Upper lobe of right lung (tissue), 1 donor: ENCODE measurements at regions not wholly inside any gene's neighbourhood (a gene's known extent, or its start where the extent isn't known, plus 50 kb on each side); places are given as distances from the start of the nearest gene placed in this dataset.

ENCODE experiments used
- ATAC-seq: fragments of 200-7000 bp; cut with Tn5 transposase; one replicate; pipeline ENCODE4 v1.9.1; 2020; ENCODE audit warnings: mild to moderate bottlenecking, moderate library complexity
- DNase-seq: peaks from one replicate; pipeline ENCODE4 v3.0.0-alpha.2; 2020
- H3K27ac ChIP-seq: fragments of 200-600 bp; one replicate; pipeline ENCODE4 v1.8.0; 2022
- H3K27me3 ChIP-seq: fragments of 200-600 bp; one replicate; pipeline ENCODE4 v1.8.0; 2022; ENCODE audit warnings: mild to moderate bottlenecking
- H3K36me3 ChIP-seq: fragments of 200-600 bp; one replicate; pipeline ENCODE4 v1.8.0; 2022
- H3K4me1 ChIP-seq: fragments of 200-600 bp; one replicate; pipeline ENCODE4 v1.8.0; 2022
- H3K4me3 ChIP-seq: fragments of 200-600 bp; one replicate; pipeline ENCODE4 v1.8.0; 2022; ENCODE audit warnings: mild to moderate bottlenecking
- H3K9me3 ChIP-seq: fragments of 200-600 bp; one replicate; pipeline ENCODE4 v1.8.0; 2022
- intact Hi-C: fragments of 100-400 bp; cut with DNase I; formaldehyde crosslinking; loops from one replicate; pipeline ENCODE4 v1.11.0; 2022
- TF ChIP-seq, protein P1 (sequence below): fragments of 200-600 bp; IDR thresholded peaks from one replicate; pipeline ENCODE4 v1.8.0; 2022; ENCODE audit warnings: antibody characterized with exemption
- donor health status: DM: no; HTN: yes; CAD: no; lungs with severe emphysema.

DNA sequence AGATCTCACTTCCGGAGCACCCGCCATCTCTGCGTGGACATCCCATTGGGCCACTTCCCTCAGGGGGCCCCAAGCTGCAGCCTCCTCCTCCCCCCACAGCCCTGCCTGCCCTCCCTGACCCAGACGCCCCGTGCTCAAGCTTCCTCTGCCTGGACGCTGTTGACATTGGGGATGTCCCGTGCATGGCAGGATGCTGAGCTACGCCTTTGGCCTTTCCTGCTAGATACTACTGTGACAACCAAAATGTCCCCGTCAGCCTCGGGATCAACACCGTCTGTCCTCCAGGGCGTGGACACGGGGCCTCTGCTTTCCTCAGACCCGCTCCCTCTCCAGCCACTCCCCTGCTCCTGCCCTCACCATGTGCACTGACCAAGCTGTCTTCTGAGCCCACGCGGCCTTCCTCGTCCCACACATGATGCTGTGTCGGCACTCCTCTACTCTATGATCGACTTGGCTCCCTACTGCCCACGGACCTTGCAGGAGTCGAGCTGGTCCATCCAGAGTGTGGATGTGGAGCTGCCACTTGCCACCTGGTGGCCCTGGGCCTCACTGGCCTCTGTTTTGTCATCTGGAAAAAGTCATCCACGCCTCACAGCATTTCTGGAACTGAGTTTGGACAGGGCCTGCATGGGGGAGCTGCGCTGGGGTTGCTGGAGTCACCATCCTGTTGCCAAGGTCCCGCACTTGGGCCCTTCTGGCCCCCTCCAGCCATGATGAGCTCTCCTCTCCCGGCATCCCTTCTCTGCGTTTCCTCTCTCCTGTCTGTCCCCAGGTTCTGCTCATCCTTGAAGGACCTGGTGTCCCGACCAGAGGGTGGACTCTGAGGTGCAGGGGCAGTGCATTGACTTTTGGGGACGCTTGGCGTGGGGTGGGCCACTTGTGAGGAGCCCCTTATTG lies 221.7 kb upstream of the CIBAR2 start:
- no peak overlapping the region for H3K27ac ChIP-seq
- H3K36me3 ChIP-seq = no peaks in the 10 kb centered on the region
- intact Hi-C loops = no loop called here
- H3K4me1 ChIP-seq = peaks cover 7% of the 10 kb centered on the region
- H3K27me3 ChIP-seq = no peaks in the 10 kb centered on the region
- H3K9me3 ChIP-seq = no peaks in the 10 kb centered on the region
- DNase-seq (no peak), ATAC-seq (peak; percentile 33)
- TF ChIP-seq, protein P1, sequence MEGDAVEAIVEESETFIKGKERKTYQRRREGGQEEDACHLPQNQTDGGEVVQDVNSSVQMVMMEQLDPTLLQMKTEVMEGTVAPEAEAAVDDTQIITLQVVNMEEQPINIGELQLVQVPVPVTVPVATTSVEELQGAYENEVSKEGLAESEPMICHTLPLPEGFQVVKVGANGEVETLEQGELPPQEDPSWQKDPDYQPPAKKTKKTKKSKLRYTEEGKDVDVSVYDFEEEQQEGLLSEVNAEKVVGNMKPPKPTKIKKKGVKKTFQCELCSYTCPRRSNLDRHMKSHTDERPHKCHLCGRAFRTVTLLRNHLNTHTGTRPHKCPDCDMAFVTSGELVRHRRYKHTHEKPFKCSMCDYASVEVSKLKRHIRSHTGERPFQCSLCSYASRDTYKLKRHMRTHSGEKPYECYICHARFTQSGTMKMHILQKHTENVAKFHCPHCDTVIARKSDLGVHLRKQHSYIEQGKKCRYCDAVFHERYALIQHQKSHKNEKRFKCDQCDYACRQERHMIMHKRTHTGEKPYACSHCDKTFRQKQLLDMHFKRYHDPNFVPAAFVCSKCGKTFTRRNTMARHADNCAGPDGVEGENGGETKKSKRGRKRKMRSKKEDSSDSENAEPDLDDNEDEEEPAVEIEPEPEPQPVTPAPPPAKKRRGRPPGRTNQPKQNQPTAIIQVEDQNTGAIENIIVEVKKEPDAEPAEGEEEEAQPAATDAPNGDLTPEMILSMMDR = no peak
- no peak overlapping the region for H3K4me3 ChIP-seq

DNA sequence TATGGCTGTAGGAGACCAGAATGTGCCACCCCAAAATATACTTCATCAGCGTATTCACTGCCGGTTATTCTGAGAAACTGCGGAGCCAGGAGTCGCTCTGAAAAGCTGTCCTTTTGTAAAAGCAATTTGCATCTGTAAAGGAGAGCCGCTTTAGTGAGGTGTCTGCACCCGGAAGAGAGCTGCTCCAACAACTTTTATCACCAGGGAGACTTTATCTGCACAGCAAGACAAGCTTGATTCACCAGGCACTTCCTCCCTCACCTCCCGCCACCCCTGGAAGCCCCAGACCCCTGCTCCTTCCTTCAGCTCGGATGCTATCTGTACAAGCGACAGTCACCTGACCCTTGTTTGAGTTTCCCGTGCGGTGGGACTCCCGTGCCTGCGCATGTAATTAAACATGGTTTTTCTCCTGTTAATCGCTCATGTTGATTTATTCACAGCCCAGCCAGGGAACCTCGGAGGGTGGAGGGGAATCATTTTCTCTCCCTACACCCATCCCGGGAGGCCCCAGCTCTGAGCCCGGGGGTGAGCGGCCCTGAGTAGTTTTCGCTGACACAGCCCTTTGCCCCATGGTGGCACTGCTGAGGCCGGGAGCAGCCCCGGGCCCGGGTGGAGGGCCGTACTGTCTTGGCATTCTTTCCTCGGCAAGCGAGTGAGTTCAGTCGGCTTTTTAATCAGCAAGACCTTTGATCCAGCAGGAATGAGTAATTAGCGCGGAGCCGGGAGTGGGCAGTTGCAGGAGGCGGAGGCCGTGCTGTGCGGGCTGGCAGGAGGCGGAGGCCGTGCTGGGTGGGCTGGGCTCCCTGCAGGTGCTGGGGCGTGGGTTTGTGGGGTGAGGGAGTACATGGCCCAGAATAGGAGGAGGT lies 222.7 kb upstream of the CIBAR2 start:
- Histone ChIP-seq H3K4me1 (peaks cover 7% of the 10 kb centered on the region), H3K36me3 (no peaks in the 10 kb centered on the region), H3K9me3 (no peaks in the 10 kb centered on the region), H3K27me3 (no peaks in the 10 kb centered on the region), H3K27ac (no peak overlapping the region), H3K4me3 (peak overlapping the region; percentile 26)
- TF ChIP-seq, protein P1 = no peak
- DNase-seq (no peak), ATAC-seq (peak; percentile 50)
- intact Hi-C loops = no loop called here

DNA sequence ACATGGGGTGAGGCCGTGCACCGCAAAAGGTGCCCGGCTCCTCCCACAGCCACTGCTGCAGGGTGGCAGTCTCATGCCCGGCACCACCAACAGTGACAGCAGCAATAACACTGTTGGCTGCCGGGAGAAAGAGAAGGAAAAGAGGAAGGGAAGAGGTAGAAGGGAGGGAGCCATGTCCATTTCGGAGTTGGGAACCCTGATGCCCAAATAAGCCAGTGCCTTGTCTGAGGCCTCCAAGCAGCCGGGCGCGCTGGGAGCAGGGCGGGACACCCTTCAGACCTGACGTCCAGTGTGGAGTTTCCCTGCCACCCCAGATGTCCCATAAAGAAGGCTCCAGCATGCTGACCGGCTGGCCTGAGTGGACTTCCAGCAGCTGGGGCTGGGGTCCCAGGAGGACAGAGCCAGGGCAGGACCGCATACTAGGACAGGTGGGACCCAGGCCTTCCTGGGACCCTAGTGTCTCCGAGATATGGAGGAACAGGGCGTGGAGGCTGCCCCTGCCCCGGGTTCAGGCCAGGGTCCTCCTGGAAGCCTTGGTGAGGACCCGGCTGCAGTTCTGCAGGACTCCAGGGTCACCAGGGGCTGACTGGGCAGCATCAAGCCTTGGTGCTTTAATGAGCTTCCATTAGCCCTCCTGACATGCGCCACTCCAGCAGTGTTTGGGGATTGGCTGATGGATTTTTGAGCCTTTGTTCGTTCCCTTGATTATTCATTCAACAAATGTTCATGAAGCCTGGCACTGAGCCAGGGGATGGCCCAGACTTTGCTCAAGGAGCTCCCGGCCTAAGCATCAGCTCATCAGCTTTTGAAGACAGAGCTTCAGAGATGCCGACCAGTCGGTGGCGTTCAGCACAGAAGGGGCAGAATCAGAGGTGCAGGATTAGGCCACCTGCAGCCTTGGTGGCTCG lies 223.6 kb upstream of the CIBAR2 start:
- ATAC-seq = no peak
- Histone ChIP-seq H3K27ac (no peak overlapping the region), H3K27me3 (no peaks in the 10 kb centered on the region), H3K9me3 (no peaks in the 10 kb centered on the region), H3K4me3 (no peak overlapping the region), H3K4me1 (peaks cover 1% of the 10 kb centered on the region), H3K36me3 (no peaks in the 10 kb centered on the region)
- intact Hi-C loops = no loop called here
- TF ChIP-seq, protein P1 = no peak
- DNase-seq = no peak

DNA sequence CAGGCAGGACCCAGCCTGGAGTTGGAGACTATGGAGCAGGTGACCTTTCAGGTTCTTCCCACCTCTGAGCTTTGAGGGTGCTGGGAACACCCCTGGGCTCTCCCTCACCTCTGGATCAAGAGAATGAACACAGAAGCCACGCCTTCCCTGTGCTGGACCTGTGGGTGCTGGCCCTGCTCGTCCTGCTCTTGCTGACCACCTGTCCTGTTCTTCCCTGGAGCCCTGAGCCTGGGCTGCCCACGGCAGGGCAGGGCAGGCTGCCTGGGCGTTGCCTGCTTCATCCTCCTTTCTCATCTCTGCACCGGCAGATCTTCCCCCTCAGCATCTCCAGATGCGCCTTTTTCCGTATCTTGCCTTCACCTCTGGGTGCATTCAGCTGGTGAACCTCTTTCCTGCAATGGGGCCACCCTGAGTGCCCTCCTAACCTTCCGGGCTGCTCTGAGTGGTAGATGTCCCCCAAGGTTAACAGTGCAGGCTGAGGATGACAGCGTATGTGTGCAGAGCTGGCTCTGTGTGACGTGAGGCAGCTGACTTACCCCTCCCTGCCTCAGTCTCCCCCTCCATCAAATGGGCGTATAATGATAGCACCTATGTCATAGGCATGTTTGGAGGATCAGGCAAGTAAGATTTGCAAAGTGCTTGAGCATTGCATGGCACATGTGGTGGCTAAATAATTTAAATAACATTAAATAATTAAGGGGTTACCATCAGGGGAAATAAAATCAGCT lies 225.8 kb upstream of the CIBAR2 start:
- no peaks in the 10 kb centered on the region for H3K27me3 ChIP-seq
- H3K27ac ChIP-seq = no peak overlapping the region
- no peak overlapping the region for H3K4me3 ChIP-seq
- no peaks in the 10 kb centered on the region for H3K9me3 ChIP-seq
- intact Hi-C loops = no loop called here
- no peaks in the 10 kb centered on the region for H3K4me1 ChIP-seq
- ATAC-seq (no peak), DNase-seq (no peak)
- TF ChIP-seq, protein P1 = no peak
- no peaks in the 10 kb centered on the region for H3K36me3 ChIP-seq

DNA sequence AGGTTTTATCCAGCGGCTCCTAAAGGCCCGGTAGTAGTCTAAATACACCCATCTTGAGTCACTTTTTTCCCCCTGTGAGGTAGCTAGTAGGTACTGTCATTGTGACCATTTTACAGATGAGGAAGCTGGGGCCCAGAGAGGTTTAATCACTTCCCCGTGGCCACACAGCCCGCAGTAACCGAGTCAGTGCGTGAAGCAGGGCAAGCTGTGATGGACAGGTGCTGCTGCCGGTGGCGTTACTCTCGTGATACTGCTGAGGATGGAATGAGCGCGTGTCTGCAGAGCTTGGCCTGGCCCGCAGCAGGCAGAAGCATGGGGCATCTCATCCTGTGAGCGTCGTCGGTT lies 226.3 kb upstream of the CIBAR2 start:
- Histone ChIP-seq H3K27me3 (no peaks in the 10 kb centered on the region), H3K36me3 (no peaks in the 10 kb centered on the region), H3K4me1 (no peaks in the 10 kb centered on the region), H3K27ac (no peak overlapping the region), H3K9me3 (no peaks in the 10 kb centered on the region), H3K4me3 (no peak overlapping the region)
- TF ChIP-seq, protein P1 = no peak
- intact Hi-C loops = no loop called here
- DNase-seq (no peak), ATAC-seq (no peak)
